Caco-2 (cell line): ENCODE measurements at regions not wholly inside any gene's neighbourhood (a gene's known extent, or its start where the extent isn't known, plus 50 kb on each side); places are given as distances from the start of the nearest gene placed in this dataset.

ENCODE experiments used
- BruUV-seq: library from RNA; stranded (reverse); fragments of 400-500 nt; replicated peaks from 2 replicates; lab custom pipeline; 2021; lab: Mats Ljungman, UMichigan
- CTCF ChIA-PET: fragments of 300-600 bp; sonication (Branson Sonifier 250); formaldehyde crosslinking; loops from one replicate; lab custom pipeline; 2022; ENCODE audit warnings: antibody characterized with exemption; lab: Charles Lee
- POLR2A ChIA-PET: fragments of 300-600 bp; sonication (Branson Sonifier 250); formaldehyde crosslinking; loops from one replicate; lab custom pipeline; 2022; ENCODE audit warnings: antibody characterized with exemption; lab: Charles Lee
- DNase-seq, 2 experiments: peaks; one replicate each; pipeline versions ENCODE4 v3.0.0 to v3.0.0-alpha.2; 2020 to 2022
- H3K27me3 ChIP-seq: replicated peaks from 2 replicates; pipeline ENCODE4 v1.6.0; 2011; ENCODE audit warnings: low read length; ENCODE audit not compliant: control insufficient read depth, insufficient read depth
- H3K36me3 ChIP-seq: 2 replicates; pipeline ENCODE4 v1.5.1; 2011; ENCODE audit warnings: low read length; ENCODE audit not compliant: control insufficient read depth, insufficient read depth
- H3K4me1 ChIP-seq: fragments of 250-450 bp; sonication (Bioruptor Pico); 2 replicates; pipeline ENCODE4 v1.5.1; 2020; ENCODE audit warnings: mild to moderate bottlenecking
- H3K4me3 ChIP-seq: 2 replicates; pipeline ENCODE4 v1.5.1; 2011; ENCODE audit warnings: low read depth, mild to moderate bottlenecking, control low read depth, low read length
- H3K9me3 ChIP-seq: fragments of 250-450 bp; sonication (Bioruptor Pico); 2 replicates; pipeline ENCODE4 v1.5.1; 2020; ENCODE audit warnings: mild to moderate bottlenecking, moderate library complexity
- H3K27ac Mint-ChIP-seq: one replicate; pipeline ENCODE4 v1.8.0; 2022; ENCODE audit warnings: mixed read lengths; ENCODE audit not compliant: unreplicated experiment
- H3K27me3 Mint-ChIP-seq: one replicate; pipeline ENCODE4 v1.8.0; 2022; ENCODE audit warnings: mixed read lengths; ENCODE audit not compliant: insufficient read depth, unreplicated experiment
- H3K36me3 Mint-ChIP-seq: one replicate; pipeline ENCODE4 v1.8.0; 2022; ENCODE audit warnings: mild to moderate bottlenecking, mixed read lengths; ENCODE audit not compliant: insufficient read depth, unreplicated experiment
- H3K4me1 Mint-ChIP-seq: one replicate; pipeline ENCODE4 v1.8.0; 2022; ENCODE audit warnings: low read depth, mixed read lengths; ENCODE audit not compliant: unreplicated experiment
- H3K4me3 Mint-ChIP-seq: one replicate; pipeline ENCODE4 v1.8.0; 2022; ENCODE audit warnings: mild to moderate bottlenecking, moderate library complexity, mixed read lengths; ENCODE audit not compliant: unreplicated experiment
- H3K9me3 Mint-ChIP-seq: one replicate; pipeline ENCODE4 v1.8.0; 2022; ENCODE audit warnings: mixed read lengths; ENCODE audit not compliant: unreplicated experiment
- intact Hi-C: fragments of 100-400 bp; cut with micrococcal nuclease; formaldehyde crosslinking; loops from one replicate; pipeline ENCODE4 v1.10.0; 2022; ENCODE audit not compliant: unreplicated experiment
- TF ChIP-seq, protein P1 (sequence below), 2 experiments: fragments of 200-600 bp in 1 of 2; IDR thresholded peaks; 1 replicate in 1 of 2; 2 replicates in 1 of 2; pipeline versions ENCODE4 v1.5.1 to v1.8.0; 2011 to 2022; ENCODE audit warnings: antibody characterized with exemption in 1 of 2, control low read depth in 1 of 2, inconsistent platforms in 1 of 2, low read depth in 1 of 2, low read length in 1 of 2, mild to moderate bottlenecking in 1 of 2, moderate library complexity in 1 of 2; ENCODE audit not compliant: insufficient read depth in 1 of 2, severe bottlenecking in 1 of 2, unreplicated experiment in 1 of 2

DNA sequence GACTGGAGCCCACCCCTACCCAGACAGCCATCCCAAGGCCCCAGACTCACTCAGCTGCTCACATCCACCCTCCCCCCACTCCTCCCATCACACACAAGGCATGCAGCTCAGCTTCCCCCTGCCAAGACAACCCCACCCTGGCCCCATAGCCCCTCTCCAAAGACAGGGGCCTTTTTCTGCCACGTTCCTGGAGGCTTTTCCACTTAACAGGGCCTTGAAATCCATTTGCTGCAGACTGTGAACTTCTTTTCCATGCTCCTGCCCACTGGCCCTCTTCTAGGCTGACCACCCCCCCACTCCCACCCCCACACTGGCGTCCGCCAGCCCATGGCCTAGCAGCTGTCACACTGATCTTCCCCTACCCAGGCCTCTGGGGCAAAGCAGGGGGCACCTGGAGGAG, 76.0 kb downstream of the PJA1 start:
- Mint-ChIP-seq H3K9me3 (no peaks in the 10 kb centered on the region), H3K27ac (no peak overlapping the region), H3K4me3 (no peak overlapping the region), H3K36me3 (no peaks in the 10 kb centered on the region), H3K4me1 (no peaks in the 10 kb centered on the region), H3K27me3 (no peaks in the 10 kb centered on the region)
- no peak for DNase-seq
- intact Hi-C loops: no loop called here
- no TSS peak for BruUV-seq
- Histone ChIP-seq H3K27me3 (no peaks in the 10 kb centered on the region), H3K36me3 (no peaks in the 10 kb centered on the region), H3K4me3 (no peak overlapping the region), H3K9me3 (no peaks in the 10 kb centered on the region), H3K4me1 (no peaks in the 10 kb centered on the region)
- TF ChIP-seq, protein P1, sequence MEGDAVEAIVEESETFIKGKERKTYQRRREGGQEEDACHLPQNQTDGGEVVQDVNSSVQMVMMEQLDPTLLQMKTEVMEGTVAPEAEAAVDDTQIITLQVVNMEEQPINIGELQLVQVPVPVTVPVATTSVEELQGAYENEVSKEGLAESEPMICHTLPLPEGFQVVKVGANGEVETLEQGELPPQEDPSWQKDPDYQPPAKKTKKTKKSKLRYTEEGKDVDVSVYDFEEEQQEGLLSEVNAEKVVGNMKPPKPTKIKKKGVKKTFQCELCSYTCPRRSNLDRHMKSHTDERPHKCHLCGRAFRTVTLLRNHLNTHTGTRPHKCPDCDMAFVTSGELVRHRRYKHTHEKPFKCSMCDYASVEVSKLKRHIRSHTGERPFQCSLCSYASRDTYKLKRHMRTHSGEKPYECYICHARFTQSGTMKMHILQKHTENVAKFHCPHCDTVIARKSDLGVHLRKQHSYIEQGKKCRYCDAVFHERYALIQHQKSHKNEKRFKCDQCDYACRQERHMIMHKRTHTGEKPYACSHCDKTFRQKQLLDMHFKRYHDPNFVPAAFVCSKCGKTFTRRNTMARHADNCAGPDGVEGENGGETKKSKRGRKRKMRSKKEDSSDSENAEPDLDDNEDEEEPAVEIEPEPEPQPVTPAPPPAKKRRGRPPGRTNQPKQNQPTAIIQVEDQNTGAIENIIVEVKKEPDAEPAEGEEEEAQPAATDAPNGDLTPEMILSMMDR (IDR thresholded peaks at IDR 0.05; ENCODE audit: insufficient read depth in 1 of 2, low read depth in 1 of 2, low read length in 1 of 2, severe bottlenecking in 1 of 2, unreplicated experiment in 1 of 2): no peak
- POLR2A ChIA-PET: no interaction called here
- CTCF ChIA-PET: no interaction called here

DNA sequence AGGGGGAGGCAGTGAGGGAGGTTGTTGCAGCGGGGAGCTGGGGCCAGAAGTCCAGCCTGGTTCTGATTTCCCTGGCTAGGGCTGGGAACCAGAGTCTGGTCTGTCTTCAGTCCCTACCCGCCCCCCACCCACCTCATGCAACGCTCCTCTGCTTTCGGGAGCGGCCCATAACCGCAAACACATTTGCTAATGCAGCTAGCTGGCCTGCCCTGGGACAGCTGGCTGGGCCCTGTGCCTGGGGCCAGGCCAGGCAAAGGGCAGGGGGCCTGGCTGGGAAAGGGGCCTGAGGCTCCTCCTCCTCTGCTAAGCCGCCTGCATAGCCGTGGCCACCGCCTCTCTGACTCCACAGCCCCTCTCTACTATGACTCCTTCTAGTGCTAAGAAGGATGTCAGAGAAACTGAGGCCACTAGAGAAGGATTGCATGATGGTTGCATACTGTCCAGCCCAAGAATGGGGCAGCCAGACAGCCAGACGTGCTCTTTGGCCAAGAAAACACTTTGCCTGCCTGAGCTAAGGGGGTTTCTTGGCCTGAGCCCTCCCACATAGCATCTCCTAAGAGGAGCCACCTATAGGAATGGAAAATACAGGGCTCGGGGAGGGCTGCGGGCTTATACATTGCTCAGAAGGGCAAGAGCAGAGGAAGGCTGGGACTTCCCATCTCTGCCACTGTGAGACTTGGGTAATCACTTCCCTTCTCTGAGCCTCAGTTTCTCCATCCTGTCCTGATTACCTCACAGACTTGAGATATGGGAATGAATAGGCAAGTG, 76.9 kb downstream of the PJA1 start:
- TF ChIP-seq, protein P1 (IDR thresholded peaks at IDR 0.05; ENCODE audit: insufficient read depth in 1 of 2, low read depth in 1 of 2, low read length in 1 of 2, severe bottlenecking in 1 of 2, unreplicated experiment in 1 of 2): no peak
- H3K36me3 Mint-ChIP-seq: no peaks in the 10 kb centered on the region
- H3K9me3 Mint-ChIP-seq: no peaks in the 10 kb centered on the region
- no peak for DNase-seq
- no peak overlapping the region for H3K4me3 Mint-ChIP-seq
- no peaks in the 10 kb centered on the region for H3K9me3 ChIP-seq
- H3K4me3 ChIP-seq: no peak overlapping the region
- no TSS peak for BruUV-seq
- H3K27me3 Mint-ChIP-seq: no peaks in the 10 kb centered on the region
- H3K27ac Mint-ChIP-seq: no peak overlapping the region
- H3K4me1 Mint-ChIP-seq: no peaks in the 10 kb centered on the region
- CTCF ChIA-PET: no interaction called here
- POLR2A ChIA-PET: no interaction called here
- no peaks in the 10 kb centered on the region for H3K27me3 ChIP-seq
- no peaks in the 10 kb centered on the region for H3K36me3 ChIP-seq
- H3K4me1 ChIP-seq: no peaks in the 10 kb centered on the region
- intact Hi-C loops: no loop called here

DNA sequence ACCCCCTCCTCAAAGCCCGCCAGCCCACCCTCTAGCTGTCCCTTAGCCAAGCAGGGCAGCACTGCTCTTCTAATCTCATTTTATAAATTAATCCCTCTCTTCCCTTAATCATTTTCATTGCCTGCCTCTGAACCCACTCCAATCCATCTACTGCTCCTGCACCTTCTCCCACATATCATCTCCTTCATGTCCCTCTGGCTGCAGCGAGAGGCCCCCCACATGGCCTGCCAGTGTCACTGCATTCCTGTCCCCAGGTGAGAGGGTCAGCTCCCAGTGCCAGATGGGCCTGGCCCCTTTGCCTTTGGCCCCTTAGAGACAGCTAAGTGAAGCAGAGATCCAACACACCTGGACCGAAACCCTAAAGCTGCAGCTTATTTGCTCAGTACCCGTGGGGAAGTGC, 79.4 kb downstream of the PJA1 start:
- no peak for DNase-seq
- H3K9me3 ChIP-seq: no peaks in the 10 kb centered on the region
- no peaks in the 10 kb centered on the region for H3K27me3 ChIP-seq
- no peaks in the 10 kb centered on the region for H3K4me1 ChIP-seq
- ChIA-PET CTCF (no interaction called here), POLR2A (no interaction called here)
- TF ChIP-seq, protein P1 (IDR thresholded peaks at IDR 0.05; ENCODE audit: insufficient read depth in 1 of 2, low read depth in 1 of 2, low read length in 1 of 2, severe bottlenecking in 1 of 2, unreplicated experiment in 1 of 2): no peak
- H3K4me3 ChIP-seq: no peak overlapping the region
- H3K4me3 Mint-ChIP-seq: no peak overlapping the region
- no peaks in the 10 kb centered on the region for H3K36me3 ChIP-seq
- H3K9me3 Mint-ChIP-seq: no peaks in the 10 kb centered on the region
- H3K27me3 Mint-ChIP-seq: no peaks in the 10 kb centered on the region
- no peaks in the 10 kb centered on the region for H3K36me3 Mint-ChIP-seq
- no TSS peak for BruUV-seq
- intact Hi-C loops: no loop called here
- no peaks in the 10 kb centered on the region for H3K4me1 Mint-ChIP-seq
- no peak overlapping the region for H3K27ac Mint-ChIP-seq
